NCI-H2029 (cell line): ENCODE measurements at regions not wholly inside any gene's neighbourhood (a gene's known extent, or its start where the extent isn't known, plus 50 kb on each side); places are given as distances from the start of the nearest gene placed in this dataset.
"Not testable (repeated sequence)": the region's sequence is repeated elsewhere in the genome, so short reads cannot be mapped to it uniquely, and the experiment has no call there.

ENCODE experiments used
- DNase-seq: peaks from one replicate; lab custom pipeline; 2025; lab: John Stamatoyannopoulos, UW

DNA sequence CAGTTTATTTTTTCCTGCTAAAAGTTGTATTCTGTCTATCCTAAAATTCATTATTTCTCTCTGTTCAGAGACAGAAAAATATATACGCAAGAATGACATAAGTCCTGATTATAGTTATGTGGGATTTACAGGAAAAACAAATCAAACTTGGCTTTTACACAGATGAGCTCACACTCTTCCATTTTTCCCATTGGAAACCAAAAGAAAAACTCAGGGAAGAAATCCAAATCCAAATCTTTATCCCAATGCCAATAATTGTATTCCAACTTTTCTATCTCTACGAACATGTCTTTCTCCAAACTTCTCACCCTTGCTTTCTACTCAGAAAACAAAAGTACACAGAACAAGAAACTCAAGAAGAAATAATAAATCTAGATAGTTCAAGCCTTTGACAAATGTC, 249.1 kb upstream of the TMEFF2 start:
- no peak for DNase-seq

DNA sequence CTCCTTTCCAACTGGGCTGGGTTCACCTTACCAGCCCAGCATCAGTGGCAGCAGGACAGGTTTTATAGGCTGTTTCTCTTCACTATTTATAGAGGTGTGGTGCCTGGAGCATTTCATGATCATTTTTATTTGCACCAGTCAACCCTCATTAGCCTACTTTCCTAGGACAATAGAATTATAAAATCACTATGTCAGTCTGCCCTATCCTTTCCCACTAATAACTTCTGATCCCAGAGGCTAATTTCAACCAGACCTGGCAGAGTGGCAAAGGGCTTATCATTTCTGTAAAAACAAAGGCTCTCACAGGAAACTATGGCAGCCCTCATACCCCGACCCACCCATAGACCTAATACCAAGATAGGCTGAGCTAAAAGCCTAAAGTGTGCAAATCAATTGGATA, 243.5 kb upstream of the TMEFF2 start:
- DNase-seq: no peak

DNA sequence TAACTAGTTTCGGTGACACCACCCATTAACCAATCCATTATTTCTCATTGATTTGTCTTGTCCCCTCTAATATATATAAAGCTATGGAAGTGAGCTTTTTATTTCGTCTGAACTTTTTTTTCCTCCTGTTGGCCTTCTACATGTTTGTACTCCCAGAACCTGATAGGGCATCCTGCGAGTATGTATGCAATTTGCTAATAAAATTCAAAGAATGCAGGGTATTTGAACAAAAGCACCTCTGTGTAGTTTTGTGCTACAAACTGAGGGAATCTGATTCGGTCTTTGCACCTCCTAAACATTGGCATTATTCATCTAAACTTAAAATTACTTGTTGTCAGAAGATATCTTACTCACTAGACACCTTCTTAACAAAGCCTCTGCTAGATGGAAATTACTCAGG, 242.9 kb upstream of the TMEFF2 start:
- no peak for DNase-seq

DNA sequence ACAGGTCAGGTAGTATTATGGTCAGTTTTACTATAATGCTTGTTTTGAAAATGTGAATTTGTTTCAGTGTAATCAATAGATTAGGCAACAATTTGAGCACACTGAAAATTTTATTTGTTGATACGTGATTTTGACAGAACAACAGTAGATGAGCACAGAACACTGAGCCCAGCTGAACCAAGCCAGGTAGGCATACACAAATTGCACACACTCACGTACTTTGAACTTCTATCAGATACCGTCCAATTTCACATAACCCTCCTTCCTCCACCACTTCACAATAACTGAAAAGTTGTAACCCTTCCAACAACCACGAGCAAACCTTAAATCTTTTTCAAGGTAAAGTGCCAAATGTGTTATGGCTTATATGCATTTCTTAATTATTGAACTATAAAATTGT, 229.5 kb upstream of the TMEFF2 start:
- DNase-seq: no peak

DNA sequence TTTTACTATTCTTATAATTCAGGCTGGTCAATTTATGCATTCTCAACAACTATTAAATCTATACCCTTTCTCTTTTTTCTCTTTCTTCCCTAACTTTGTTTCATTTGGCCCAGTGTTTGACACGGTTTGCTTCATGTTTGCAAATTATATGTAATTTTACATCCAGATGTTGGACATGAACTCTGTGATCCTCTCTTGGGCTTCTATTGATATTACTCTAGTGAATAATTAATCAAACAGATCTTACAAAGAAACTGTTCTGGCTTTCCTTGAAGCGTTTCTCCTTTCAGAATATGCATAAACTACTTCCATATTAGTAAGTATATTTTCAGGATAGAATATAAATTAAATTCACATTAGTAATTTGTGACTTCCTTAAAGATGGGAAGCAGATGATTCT, 225.1 kb upstream of the TMEFF2 start:
- no peak for DNase-seq

DNA sequence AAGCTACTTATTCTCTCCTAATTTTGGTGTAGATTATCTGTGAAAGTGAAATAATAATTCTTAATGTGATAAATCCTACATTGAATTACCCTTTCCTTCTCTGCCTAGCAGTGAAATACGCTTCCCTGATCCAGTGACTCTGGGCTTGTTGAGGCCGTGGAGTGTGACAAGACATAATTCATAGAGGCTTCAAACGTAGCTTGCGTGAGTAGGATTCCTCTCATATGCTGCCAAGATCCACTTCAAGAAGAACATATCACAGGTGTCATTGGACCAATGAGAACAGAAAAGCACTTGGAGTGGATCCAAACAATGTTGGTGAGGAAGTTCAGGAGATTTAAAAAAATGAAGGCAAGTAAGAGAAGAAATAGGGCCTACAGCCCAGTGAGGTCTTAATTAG, 221.3 kb upstream of the TMEFF2 start:
- DNase-seq: no peak

DNA sequence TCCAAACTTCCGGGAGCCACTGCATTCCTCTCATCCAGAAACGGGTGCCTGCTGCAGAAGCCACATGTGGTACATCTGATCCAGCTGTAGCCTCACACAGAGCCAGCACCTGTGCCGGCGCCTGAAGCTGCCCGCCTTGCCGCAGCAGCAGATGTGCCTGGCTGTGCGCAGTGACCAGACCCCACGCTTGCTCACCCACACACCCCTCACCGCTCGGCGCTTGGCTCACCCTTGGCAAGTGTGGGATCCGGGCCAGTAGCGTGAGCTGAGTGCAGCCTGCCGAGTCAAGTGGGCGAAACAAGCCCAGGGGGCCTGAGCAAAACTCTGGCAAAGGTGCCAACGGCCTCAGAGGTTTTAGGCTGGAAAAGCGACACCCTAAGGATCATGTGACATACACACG, 220.1 kb upstream of the TMEFF2 start:
- DNase-seq: no peak

DNA sequence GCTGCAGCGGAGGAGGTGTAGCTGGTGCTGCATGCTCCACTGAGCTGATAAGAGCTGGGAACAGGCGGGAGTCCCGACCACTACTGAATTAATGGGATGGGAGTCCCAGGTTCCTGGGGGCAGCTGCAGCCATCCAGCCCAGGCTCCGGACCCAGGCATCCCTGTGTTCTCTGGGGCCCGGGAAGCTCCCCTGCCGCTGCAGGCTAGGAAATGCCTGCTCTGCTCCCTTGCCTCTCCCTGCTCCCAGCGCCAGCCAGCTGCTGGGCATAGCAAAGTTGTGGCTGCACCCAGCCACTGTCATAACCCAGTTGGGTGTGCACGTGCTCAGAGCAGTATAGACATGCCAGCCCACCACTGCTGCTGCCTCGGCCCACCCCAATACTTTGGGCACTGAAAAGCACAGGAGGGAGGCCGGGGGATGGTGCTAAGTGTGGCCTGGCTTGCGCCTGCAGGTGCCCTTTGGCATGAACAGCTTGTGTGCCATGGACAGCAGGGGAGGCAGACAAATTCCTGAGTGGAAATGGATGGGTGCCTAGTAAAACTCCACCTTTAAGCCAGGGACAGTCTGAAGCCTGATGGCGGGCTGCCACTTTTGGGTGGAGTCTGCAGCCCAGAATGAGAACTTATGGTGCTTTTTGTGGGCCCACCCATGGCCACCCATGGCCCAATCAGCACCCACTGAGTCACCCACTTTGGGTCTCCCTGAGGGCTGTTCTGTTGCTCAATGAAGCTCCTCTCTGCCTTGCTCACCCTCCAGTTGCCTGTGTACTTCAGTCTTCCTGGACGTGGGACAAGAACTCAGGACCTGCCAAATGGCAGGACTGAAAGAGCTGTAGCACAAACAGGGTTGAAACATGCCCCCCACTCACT, 219.3 kb upstream of the TMEFF2 start:
- DNase-seq: no peak

DNA sequence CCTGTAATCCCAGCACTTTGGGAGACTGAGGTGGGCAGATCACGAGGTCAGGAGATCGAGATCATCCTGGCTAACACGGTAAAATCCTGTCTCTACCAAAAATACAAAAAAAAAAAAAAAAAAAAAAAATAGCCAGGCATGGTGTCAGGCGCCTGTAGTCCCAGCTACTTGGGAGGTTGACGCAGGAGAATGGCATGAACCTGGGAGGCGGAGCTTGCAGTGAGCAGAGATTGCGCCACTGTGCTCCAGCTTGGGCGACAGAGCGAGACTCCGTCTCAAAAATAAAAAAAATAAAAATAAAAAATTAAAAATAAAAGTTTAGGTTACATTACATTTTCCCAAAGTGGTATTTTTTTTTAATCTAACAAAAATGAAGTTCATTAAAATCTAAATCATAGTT, 218.1 kb upstream of the TMEFF2 start:
- DNase-seq: not testable (repeated sequence)

DNA sequence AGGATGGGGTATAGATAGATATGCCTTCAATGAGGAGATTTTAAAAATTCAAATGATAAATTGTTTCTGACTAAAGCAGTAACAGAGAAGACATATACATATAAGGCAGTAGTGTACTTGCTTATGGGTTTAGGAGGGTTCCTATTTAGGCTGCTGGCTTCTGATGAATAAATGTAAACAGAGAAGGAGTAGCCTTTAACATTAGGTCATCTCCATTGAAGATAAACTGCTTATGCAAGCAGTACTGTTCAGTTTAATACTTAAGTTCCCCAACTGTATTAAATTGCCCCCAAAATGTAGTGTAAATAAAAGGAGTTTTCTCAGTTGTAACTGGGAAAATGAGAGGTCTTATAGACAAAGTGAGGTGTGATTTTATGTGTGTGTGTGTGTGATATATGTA, 217.7 kb upstream of the TMEFF2 start:
- no peak for DNase-seq

DNA sequence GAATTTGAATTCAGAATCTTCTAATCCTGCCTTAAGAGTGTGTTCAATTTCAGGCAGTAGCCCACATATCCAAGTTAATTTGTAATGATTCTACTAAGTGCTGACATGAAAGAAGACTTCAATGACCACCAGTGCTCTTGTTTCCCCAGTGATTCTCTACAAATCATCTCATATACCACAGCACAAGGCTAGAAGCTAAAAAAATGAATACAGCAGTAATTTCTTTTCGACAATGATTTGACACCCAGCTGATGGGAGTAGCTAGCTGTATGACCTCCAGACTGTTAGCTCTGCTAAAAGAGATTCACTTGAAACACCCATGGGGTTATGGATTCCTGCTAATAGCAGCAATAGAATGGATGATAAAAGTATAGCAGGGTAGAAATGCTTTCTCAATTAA, 217.0 kb upstream of the TMEFF2 start:
- DNase-seq: no peak

DNA sequence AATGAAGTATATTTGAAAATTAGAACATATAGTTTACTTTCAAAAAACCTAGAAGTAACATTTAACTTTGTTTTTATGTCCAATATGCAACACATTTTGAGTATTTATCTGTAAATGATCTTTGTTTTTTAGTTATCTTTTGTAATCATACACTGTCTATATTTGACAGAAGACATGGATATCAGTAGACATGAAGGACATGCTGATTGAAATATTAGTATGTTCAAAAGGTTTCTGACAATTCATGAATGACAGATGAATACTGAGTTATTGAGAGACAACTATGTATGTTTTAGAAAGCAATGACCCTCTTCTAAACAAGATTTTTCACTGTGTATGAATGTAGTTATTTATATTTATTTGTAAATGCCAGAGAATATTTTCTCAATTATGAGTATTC, 215.6 kb upstream of the TMEFF2 start:
- DNase-seq: no peak

DNA sequence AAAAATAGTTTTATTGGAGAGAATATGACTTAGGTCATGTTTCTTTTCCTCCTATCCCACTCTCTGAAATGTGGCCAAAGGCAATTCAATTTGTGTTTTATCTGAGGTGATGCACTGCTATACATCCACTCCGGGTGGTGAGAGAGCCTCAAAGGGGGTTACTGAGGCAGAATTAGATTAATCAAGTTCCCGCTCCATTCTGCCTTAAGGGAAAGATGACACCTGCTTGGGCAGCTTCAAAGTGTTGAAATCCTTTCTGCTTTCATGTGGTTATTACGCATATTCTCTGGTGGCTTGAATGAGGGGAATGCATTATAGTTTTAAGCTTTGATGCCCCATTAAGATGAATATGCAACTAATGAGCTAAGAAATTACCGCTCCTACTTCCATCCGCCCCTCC, 213.0 kb upstream of the TMEFF2 start:
- DNase-seq: no peak

DNA sequence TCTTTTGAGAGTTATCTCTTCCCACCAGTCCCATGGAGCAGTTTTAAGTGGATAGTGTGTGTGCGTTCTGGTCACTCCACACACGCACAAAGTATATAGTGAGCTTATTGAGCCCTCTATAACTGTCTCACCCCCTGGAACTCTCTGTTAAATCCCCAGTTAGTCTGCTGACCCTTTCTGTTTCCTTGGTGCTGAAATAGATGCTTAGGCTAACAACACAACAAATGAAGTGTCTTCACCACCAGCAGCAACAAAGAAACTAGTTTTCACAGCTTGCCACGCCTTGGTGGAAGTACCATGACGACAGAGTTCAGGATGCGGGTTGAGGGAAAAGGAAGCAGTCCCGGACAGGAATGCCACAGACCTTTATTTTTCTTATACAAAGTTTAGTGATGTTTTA, 203.5 kb upstream of the TMEFF2 start:
- no peak for DNase-seq

DNA sequence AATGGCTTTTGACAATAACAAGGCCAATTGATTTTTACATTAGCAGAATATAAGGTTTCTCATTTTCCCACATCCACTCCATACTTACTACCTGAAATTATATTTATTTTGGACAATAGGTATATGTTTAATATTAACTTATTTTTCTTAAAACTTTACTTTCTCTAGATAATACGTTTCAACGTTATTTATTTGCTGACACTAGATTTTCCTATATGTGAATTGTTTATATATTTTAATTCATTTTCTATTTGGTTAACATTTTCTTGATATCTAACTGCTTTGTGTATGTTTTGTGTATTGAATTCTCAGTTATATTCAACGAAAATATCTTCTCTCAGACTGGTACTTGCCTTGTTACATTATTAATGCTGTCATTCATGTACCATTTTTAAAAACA, 199.9 kb upstream of the TMEFF2 start:
- no peak for DNase-seq

DNA sequence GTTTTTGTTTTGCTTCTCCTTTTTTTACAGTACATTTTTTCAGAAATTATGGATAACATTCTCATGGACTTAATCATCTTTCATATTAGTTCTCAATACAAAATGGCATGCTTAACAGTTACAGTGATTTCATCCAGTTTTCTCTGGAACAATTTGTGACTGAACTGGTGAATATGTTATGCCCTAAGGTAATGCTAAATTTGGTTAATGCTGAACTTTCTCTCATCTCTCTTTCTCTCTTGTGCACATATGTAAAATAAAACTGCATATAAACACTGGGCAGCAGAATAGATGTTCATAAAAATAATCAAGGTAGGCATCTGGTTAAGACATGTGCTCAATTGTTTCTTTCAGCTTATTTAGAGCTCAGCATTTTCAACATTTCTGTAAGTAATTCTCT, 196.3 kb upstream of the TMEFF2 start:
- no peak for DNase-seq

DNA sequence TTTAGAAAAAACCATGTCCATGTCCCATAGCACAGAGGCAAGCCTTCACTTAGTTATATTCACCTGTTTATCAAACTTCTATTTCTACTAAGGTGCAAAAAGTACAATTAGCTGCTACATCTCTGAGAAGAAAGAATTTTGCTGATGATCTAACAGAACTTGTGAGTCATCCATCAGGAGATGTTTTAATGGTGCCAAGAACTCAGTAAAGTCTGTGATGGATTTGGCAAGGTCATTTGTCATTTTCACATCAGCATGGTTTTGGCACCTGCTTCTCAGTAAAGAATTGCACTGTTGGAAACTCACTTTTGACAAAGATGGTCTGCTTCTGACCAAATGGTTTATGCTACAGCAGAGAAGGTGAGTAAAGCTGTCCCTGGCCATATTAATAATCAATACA, 195.7 kb upstream of the TMEFF2 start:
- no peak for DNase-seq

DNA sequence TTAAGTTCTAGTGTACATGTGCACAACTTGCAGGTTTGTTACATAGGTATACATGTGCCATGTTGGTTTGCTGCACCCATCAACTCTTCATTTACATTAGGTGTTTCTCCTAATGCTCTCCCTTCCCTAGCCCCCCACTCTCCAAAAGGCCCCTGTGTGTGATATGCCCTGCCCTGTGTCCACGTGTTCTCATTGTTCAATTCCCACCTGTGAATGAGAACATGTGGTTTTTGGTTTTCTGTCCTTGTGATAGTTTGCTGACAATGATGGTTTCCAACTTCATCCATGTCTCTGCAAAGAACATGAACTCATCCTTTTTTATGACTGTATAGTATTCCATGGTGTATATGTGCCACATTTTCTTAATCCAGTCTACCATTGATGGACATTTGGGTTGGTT, 189.5 kb upstream of the TMEFF2 start:
- not testable (repeated sequence) for DNase-seq

DNA sequence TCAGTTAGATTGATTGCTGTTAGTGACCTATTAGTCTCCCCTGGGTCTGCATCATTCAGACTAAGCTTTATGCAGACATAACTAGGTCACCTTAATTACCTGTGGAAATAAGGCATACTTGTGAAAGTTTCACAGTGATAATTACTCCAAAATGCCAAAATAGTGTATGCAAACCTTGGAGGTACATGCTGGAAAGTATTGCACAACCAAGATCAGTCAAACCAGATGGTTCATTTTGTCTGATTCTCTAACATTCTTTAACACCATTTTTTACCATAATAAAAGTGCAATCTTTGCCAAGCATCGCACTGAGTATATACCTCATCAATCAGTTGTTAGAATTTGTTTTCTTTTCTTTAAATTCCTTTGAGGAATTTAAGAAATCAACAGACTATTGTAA, 186.3 kb upstream of the TMEFF2 start:
- DNase-seq: no peak

DNA sequence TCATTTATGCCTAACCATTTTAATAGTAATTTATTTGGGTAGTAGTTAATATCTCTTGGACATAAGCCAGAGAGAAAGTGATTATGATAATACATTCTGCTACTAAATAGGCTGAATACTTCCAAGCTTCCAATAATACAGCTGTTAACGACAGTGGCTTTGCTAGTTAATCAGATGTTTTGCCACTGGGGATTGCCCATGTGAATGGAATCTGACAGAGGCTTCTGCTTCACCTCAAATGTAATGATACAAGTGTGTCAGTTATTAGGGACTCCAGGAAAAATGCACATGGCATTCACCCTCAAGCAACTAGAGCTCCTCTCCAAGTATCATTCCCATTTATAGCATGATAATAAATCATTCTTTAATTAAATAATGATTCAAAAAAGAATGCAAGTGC, 185.0 kb upstream of the TMEFF2 start:
- DNase-seq: no peak

DNA sequence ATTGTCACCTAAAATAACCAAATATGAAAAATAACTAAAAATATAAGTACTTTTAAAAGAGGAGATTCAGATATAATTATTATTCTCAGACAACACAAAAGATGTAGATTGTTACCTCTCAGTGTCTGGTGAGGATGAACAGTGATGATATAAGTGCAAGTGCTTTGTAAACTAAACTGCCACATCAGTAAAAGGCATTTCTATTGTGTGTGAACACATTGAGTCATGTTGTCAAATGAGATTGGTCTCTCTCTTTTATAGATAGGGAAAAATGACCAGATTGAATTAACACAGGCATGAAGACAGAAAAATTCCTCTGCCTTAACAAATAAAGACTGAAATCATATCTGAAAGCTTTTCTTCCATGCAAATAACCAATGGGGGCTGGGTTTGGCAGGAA, 182.4 kb upstream of the TMEFF2 start:
- no peak for DNase-seq

DNA sequence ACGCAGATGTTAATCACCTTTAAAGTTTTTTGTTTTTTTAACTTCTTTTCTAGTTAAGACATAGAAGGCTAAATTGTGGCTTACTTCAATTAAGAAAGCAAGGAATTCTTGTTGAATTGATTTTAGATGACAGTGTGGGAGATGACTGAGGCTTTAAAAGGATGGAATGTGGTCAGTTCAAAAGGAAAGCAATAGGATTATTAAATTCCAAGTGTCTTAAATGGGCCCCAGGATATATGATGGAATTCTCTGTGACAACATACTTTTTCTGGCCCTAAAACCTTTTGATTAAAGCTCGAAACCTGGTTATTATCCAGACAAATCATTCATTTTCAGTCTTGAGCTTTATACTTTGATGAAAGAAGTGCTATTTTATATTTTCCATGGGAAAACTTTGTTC, 179.0 kb upstream of the TMEFF2 start:
- DNase-seq: no peak

DNA sequence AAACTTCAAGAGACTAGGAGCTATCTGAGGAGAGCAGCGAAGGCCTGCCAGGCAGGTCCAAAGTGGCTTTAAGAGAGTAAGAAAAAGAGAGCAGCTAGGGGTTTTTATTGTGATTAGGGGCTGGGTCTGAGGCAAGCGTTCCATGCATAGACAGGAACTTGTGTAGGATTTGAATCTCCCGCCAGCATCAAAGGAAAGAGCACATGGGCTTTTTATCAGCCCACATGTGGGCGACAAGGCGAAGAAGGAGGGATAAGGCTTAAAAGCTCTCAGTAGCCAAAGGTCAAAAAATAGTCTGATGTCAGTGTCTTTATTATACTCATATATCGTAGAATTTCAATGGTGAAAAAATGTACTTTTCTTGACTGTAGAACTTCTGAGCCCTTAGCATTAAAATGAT, 178.5 kb upstream of the TMEFF2 start:
- no peak for DNase-seq

DNA sequence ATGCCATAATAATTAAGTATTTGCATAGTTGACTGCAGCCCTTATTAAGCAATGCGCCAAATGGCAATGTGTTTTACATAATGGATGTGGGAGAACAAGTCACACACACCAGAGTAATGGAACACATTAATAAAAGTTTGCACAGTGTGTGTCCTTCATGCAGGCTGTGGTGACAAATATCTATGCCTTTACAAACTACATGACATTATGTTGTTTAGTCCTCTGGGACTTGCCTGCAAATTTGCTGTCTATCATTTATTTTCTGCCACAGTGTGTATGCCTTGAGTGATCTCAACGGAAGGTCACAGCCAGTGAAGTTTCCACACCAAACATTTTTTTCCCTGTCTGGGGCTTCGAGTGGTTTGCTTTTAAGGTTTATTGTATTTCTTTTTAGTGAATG, 175.2 kb upstream of the TMEFF2 start:
- no peak for DNase-seq
